Adrenal gland (tissue), 5 donors: ENCODE measurements at regions not wholly inside any gene's neighbourhood (a gene's known extent, or its start where the extent isn't known, plus 50 kb on each side); places are given as distances from the start of the nearest gene placed in this dataset.

Experiments used
- CTCF ChIP-seq, 6 experiments: fragments of 450-650 bp in 4 of 6; fragments of 200-600 bp in 2 of 6; sonication (generic) in 1 of 6; IDR thresholded peaks; 1 replicate in 5 of 6; 2 replicates in 1 of 6; pipeline versions ENCODE4 v1.5.1 to v1.8.0; 2016 to 2021; ENCODE audit warnings: antibody characterized with exemption in 6 of 6, mild to moderate bottlenecking in 2 of 6, moderate library complexity in 1 of 6
- POLR2A ChIP-seq, 2 donors: fragments of 450-650 bp; IDR thresholded peaks; one replicate each; pipeline ENCODE4 v1.6.1; 2017; ENCODE audit warnings: antibody characterized with exemption in 2 of 2, mild to moderate bottlenecking in 2 of 2, moderate library complexity in 1 of 2
- donor health status: DM: no; HTN: no; CAD: no.

GRCh38 chr6:105817370-105817769 is 268.8 kb upstream of the PRDM1 start:
- TF ChIP-seq CTCF (IDR thresholded peaks at IDR 0.05) (no peak), POLR2A (IDR thresholded peaks at IDR 0.05) (no peak)
